ENCODE measurements at regions not wholly inside any gene's neighbourhood (a gene's known extent, or its start where the extent isn't known, plus 50 kb on each side); places are given as distances from the start of the nearest gene placed in this dataset.
"Not testable (repeated sequence)": the region's sequence is repeated elsewhere in the genome, so short reads cannot be mapped to it uniquely, and the experiment has no call there.

GRCh38 chr2:58350484-58350883, 109.4 kb upstream of the FANCL start:
- no peak for DNase-seq

- no peak for DNase-seq
Measured at GRCh38 chr2:58347810-58348209, 106.7 kb upstream of the FANCL start.

- no peak for DNase-seq
Measured at GRCh38 chr2:58341047-58341446, 99.9 kb upstream of the FANCL start.

- no peak for DNase-seq
Measured at GRCh38 chr2:58339548-58340243, 98.6 kb upstream of the FANCL start.

GRCh38 chr2:58336416-58336815, 95.3 kb upstream of the FANCL start:
- DNase-seq, result peak; percentile 19

GRCh38 chr2:58334414-58334813, 93.3 kb upstream of the FANCL start:
- no peak for DNase-seq

- not testable (repeated sequence) for DNase-seq
Measured at GRCh38 chr2:58325296-58325895, 84.3 kb upstream of the FANCL start.

- no peak for DNase-seq
Measured at GRCh38 chr2:58319481-58319880, 78.4 kb upstream of the FANCL start.

- DNase-seq, result not testable (repeated sequence)
Measured at GRCh38 chr2:58318949-58319348, 77.8 kb upstream of the FANCL start.

GRCh38 chr2:58313926-58314325, 72.8 kb upstream of the FANCL start:
- no peak for DNase-seq

- no peak for DNase-seq
Measured at GRCh38 chr2:58308435-58308834, 67.3 kb upstream of the FANCL start.

GRCh38 chr2:58304843-58305242, 63.7 kb upstream of the FANCL start:
- DNase-seq, result no peak

- no peak for DNase-seq
Measured at GRCh38 chr2:58299123-58299522, 58.0 kb upstream of the FANCL start.

GRCh38 chr2:58293056-58293455, 51.9 kb upstream of the FANCL start:
- DNase-seq, result no peak

GRCh38 chr2:58291726-58292438, 50.8 kb upstream of the FANCL start:
- DNase-seq, result no peak
